ENCODE measurements at regions not wholly inside any gene's neighbourhood (a gene's known extent, or its start where the extent isn't known, plus 50 kb on each side); places are given as distances from the start of the nearest gene placed in this dataset.

- TF ChIP-seq CTCF (conservative IDR thresholded peaks at IDR 0.05) (no peak), ZFX (IDR thresholded peaks at IDR 0.05) (no peak)
Observed at GRCh38 chr6:119446609-119447008, 97.0 kb upstream of the MAN1A1 start.

All from C4-2B (cell line).